ENCODE measurements at regions not wholly inside any gene's neighbourhood (a gene's known extent, or its start where the extent isn't known, plus 50 kb on each side); places are given as distances from the start of the nearest gene placed in this dataset.

DNA sequence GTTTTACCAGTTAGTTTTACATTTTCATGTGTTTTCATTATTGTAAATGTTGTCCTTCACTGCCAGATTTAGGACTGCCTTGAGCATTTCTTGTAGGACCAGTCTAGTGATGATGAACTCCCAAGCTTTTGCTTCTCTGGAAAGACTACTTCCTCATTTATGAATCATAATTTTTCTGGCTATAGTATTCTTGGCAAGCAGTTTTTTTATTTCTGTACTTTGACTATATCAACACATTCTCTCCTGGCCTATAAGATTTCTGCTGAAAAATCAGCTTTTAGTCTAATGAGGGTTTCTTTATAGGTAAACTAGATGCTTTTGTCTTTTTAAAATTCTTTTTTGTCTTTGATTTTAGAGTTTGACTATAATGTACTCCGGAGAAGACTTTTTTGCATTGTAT is 256.8 kb upstream of the GRAMD2B start:
- TF ChIP-seq, protein P1, sequence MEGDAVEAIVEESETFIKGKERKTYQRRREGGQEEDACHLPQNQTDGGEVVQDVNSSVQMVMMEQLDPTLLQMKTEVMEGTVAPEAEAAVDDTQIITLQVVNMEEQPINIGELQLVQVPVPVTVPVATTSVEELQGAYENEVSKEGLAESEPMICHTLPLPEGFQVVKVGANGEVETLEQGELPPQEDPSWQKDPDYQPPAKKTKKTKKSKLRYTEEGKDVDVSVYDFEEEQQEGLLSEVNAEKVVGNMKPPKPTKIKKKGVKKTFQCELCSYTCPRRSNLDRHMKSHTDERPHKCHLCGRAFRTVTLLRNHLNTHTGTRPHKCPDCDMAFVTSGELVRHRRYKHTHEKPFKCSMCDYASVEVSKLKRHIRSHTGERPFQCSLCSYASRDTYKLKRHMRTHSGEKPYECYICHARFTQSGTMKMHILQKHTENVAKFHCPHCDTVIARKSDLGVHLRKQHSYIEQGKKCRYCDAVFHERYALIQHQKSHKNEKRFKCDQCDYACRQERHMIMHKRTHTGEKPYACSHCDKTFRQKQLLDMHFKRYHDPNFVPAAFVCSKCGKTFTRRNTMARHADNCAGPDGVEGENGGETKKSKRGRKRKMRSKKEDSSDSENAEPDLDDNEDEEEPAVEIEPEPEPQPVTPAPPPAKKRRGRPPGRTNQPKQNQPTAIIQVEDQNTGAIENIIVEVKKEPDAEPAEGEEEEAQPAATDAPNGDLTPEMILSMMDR (conservative IDR thresholded peaks at IDR 0.05; ENCODE audit: control insufficient read depth, insufficient read depth, low read depth, low read length) = no peak
- no peak for DNase-seq (ENCODE audit: low read depth)
- H3K4me3 ChIP-seq (ENCODE audit: control insufficient read depth, low read depth, low read length) = no peak overlapping the region

DNA sequence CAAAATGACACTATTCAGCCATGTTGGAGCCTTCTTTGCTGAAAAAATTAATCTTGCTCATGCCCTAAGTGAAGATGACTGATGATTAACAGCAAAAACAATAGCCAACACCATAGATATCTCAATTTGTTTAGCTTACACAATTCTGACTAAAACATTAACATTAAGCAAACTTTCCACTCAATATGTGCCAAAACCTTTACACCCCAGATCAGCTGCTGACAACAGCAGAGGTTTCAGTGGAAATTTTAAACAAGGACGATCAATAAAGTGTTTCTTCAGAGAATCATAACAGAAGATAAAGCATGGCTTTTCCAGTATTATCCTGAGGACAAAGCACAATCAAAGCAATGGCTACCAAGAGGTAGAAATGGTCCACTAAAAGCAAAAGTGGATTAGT is 254.4 kb upstream of the GRAMD2B start:
- TF ChIP-seq, protein P1 (conservative IDR thresholded peaks at IDR 0.05; ENCODE audit: control insufficient read depth, insufficient read depth, low read depth, low read length) = no peak
- no peak for DNase-seq (ENCODE audit: low read depth)
- H3K4me3 ChIP-seq (ENCODE audit: control insufficient read depth, low read depth, low read length) = no peak overlapping the region

DNA sequence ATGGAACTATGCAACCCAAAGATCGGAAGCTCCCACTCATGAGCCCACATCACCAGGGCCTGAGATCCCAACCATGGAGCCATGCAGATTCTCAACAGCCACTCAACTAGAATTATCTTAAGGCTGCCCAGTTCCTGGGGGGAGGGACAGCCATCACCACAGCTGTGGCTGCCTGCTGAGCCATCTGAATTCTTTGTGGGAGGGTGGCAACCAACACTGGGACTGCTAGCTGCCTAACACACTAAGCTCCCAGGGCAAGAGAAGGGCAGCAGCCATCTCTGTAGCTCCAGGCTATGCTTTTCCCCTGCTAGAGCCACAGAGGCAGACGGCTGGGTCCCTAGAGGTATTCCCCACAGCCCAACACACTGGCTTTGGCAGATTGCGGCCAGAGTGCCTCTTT is 251.3 kb upstream of the GRAMD2B start:
- no peak for DNase-seq (ENCODE audit: low read depth)
- TF ChIP-seq, protein P1 (conservative IDR thresholded peaks at IDR 0.05; ENCODE audit: control insufficient read depth, insufficient read depth, low read depth, low read length) = no peak
- no peak overlapping the region for H3K4me3 ChIP-seq (ENCODE audit: control insufficient read depth, low read depth, low read length)

DNA sequence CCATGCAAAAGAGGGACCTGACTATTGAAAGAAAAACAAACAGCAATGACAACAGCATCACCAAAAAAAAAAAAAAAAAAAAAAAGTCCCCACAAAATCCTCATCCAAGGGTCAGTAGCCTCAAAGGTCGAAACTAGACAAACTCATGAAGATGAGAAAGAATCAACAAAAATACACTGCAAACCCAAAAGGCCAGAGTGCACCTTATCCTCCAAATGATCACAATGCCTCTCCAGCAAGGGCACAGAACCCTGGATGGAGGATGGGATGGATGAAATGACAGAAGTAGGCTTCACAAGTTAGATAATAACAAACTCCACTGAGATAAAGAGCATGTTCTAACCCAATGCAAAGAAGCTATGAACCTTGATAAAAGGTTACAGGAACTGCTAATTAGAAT is 250.4 kb upstream of the GRAMD2B start:
- no peak overlapping the region for H3K4me3 ChIP-seq (ENCODE audit: control insufficient read depth, low read depth, low read length)
- TF ChIP-seq, protein P1 (conservative IDR thresholded peaks at IDR 0.05; ENCODE audit: control insufficient read depth, insufficient read depth, low read depth, low read length) = no peak
- DNase-seq (ENCODE audit: low read depth) = no peak

DNA sequence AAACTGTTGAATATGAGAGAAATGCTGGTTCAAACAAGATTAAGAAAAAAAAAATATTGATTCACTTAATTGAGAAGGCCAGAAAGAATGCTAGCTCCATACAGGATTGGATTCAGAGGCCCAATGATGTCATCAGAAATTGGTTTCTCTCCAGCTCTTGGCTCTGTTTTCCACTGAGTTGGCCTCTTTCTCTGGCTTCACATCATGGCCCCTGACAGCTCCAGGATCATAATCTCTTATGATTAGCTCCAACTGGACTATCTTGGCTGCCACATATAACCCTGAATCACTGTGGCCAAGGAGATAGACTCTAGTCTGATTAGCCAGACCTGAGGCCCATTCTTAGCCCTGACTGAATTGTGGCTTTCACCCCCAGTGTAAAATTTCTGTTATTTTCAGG is 244.7 kb upstream of the GRAMD2B start:
- no peak overlapping the region for H3K4me3 ChIP-seq (ENCODE audit: control insufficient read depth, low read depth, low read length)
- TF ChIP-seq, protein P1 (conservative IDR thresholded peaks at IDR 0.05; ENCODE audit: control insufficient read depth, insufficient read depth, low read depth, low read length) = no peak
- DNase-seq (ENCODE audit: low read depth) = peak; percentile 84

DNA sequence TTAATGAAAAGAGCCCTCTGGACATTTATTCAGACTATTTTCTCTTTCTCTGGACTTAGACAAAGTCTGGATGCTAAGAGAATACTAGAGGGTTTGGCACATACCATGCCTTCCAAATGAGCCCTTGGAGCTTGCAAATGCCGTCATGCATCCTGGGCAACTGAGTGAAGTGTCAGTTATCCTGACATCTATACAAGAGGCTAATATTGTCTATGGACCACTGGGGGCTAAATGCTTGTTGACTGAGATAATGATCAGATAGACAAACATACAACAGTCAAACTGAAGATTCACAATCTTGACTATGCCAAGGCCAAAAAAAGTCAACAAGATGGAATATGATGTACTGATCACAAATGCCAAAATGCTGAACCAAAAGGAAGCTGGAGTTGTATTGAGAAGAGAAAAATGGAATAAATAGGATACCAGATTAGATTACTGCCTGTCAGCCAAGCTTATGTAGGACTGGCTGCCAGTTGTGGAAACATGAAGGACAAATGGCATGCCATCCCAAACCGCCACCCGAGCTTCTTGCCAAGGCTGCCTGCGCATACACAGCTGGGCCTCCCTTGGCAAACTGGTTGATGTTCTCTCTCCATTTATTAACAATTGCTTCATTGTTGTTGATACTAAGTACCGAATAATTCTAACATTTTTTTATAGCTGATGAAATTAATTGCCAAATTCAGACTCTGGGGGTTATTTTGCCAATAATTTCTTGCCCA is 240.1 kb upstream of the GRAMD2B start:
- no peak for DNase-seq (ENCODE audit: low read depth)
- TF ChIP-seq, protein P1 (conservative IDR thresholded peaks at IDR 0.05; ENCODE audit: control insufficient read depth, insufficient read depth, low read depth, low read length) = no peak
- no peak overlapping the region for H3K4me3 ChIP-seq (ENCODE audit: control insufficient read depth, low read depth, low read length)

All from fibroblast of mammary gland (primary cell).